Smooth muscle cell (in vitro differentiated cells): ENCODE measurements at regions not wholly inside any gene's neighbourhood (a gene's known extent, or its start where the extent isn't known, plus 50 kb on each side); places are given as distances from the start of the nearest gene placed in this dataset.

Experiments used
- DNase-seq: peaks from one replicate; lab custom pipeline; 2025; ENCODE audit not compliant: unreplicated experiment; lab: John Stamatoyannopoulos, UW
- H2AFZ ChIP-seq: fragments of 200-600 bp; sonication (generic); 2 replicates; pipeline ENCODE4 v1.6.0; 2016; ENCODE audit warnings: antibody characterized with exemption, low read depth, mild to moderate bottlenecking
- H3F3A ChIP-seq: fragments of 200-600 bp; sonication (generic); 2 replicates; pipeline ENCODE4 v1.6.0; 2017; ENCODE audit warnings: antibody characterized with exemption, low read depth
- H3K27ac ChIP-seq: fragments of 200-600 bp; sonication (generic); 2 replicates; pipeline ENCODE4 v1.5.1; 2016; ENCODE audit warnings: low read depth, mild to moderate bottlenecking
- H3K27me3 ChIP-seq: fragments of 200-600 bp; sonication (generic); 2 replicates; pipeline ENCODE4 v1.6.1; 2016; ENCODE audit warnings: low read depth, mild to moderate bottlenecking
- H3K36me3 ChIP-seq: fragments of 200-600 bp; sonication (generic); 2 replicates; pipeline ENCODE4 v1.5.1; 2016; ENCODE audit warnings: low read depth
- H3K4me1 ChIP-seq: fragments of 200-600 bp; sonication (generic); 2 replicates; pipeline ENCODE4 v1.5.1; 2016; ENCODE audit warnings: low read depth
- H3K4me2 ChIP-seq: fragments of 200-600 bp; sonication (generic); 2 replicates; pipeline ENCODE4 v1.6.0; 2016; ENCODE audit warnings: mild to moderate bottlenecking
- H3K4me3 ChIP-seq: fragments of 200-600 bp; sonication (generic); 2 replicates; pipeline ENCODE4 v1.5.1; 2016; ENCODE audit warnings: mild to moderate bottlenecking
- H3K79me2 ChIP-seq: fragments of 200-600 bp; sonication (generic); 2 replicates; pipeline ENCODE4 v1.6.0; 2016; ENCODE audit warnings: low read depth, mild to moderate bottlenecking
- H3K9ac ChIP-seq: fragments of 200-600 bp; sonication (generic); 2 replicates; pipeline ENCODE4 v1.6.0; 2016; ENCODE audit warnings: low read depth
- H3K9me3 ChIP-seq: fragments of 200-600 bp; sonication (generic); replicated peaks from 2 replicates; pipeline ENCODE4 v1.5.1; 2016; ENCODE audit warnings: low read depth
- H4K20me1 ChIP-seq: fragments of 200-600 bp; sonication (generic); 2 replicates; pipeline ENCODE4 v1.6.0; 2016; ENCODE audit warnings: low read depth
- CTCF ChIP-seq: fragments of 200-600 bp; sonication (generic); IDR thresholded peaks from 2 replicates; pipeline ENCODE4 v1.5.1; 2017; ENCODE audit warnings: borderline replicate concordance, mild to moderate bottlenecking, antibody characterized with exemption; ENCODE audit not compliant: insufficient read depth, poor library complexity, severe bottlenecking
- WGBS: methylation state at CpG from one replicate; pipeline ENCODE4 v1.1.7; 2016; ENCODE audit warnings: low lambda C conversion rate; 5-methylcytosine and 5-hydroxymethylcytosine counted together

- H3K4me3 ChIP-seq, result no peak overlapping the region
- no peak for DNase-seq
These were observed 123.0 kb upstream of the PCDH18 start for GRCh38 chr4:137655302-137655701.

GRCh38 chr4:137651128-137651527, 118.8 kb upstream of the PCDH18 start:
- DNase-seq, result no peak
- Histone ChIP-seq H3K79me2 (no peaks in the 10 kb centered on the region), H3K27ac (no peak overlapping the region), H3K36me3 (no peaks in the 10 kb centered on the region), H3K27me3 (no peaks in the 10 kb centered on the region), H3K4me1 (peaks cover 5% of the 10 kb centered on the region), H3K4me2 (no peak overlapping the region), H3F3A (no peaks in the 10 kb centered on the region), H2AFZ (no peak overlapping the region), H3K9ac (no peak overlapping the region), H3K9me3 (no peaks in the 10 kb centered on the region), H3K4me3 (no peak overlapping the region), H4K20me1 (no peaks in the 10 kb centered on the region)
- no peak for TF ChIP-seq CTCF
- WGBS, result 83% methylated on average over 3 of the region's 3 CpGs

More at GRCh38 chr4:137655302-137655701, 123.0 kb upstream of the PCDH18 start:
- H3K9ac ChIP-seq, result no peak overlapping the region
- H2AFZ ChIP-seq, result peak overlapping the region; percentile 26
- H4K20me1 ChIP-seq, result no peaks in the 10 kb centered on the region
- no peaks in the 10 kb centered on the region for H3K27me3 ChIP-seq
- H3K4me2 ChIP-seq, result no peak overlapping the region
- H3K9me3 ChIP-seq, result no peaks in the 10 kb centered on the region
- H3K79me2 ChIP-seq, result no peaks in the 10 kb centered on the region
- peaks cover 5% of the 10 kb centered on the region for H3K4me1 ChIP-seq
- H3F3A ChIP-seq, result no peaks in the 10 kb centered on the region
- H3K36me3 ChIP-seq, result no peaks in the 10 kb centered on the region
- WGBS, result 88% methylated on average over 1 of the region's 1 CpG
- no peak for TF ChIP-seq CTCF
- no peak overlapping the region for H3K27ac ChIP-seq

GRCh38 chr4:137649711-137650450, 117.6 kb upstream of the PCDH18 start:
- TF ChIP-seq CTCF, result no peak
- no peaks in the 10 kb centered on the region for H3K9me3 ChIP-seq
- H3K9ac ChIP-seq, result no peak overlapping the region
- no peaks in the 10 kb centered on the region for H3K36me3 ChIP-seq
- 96% methylated on average over 3 of the region's 3 CpGs for WGBS
- no peaks in the 10 kb centered on the region for H3F3A ChIP-seq
- no peak for DNase-seq
- H3K27me3 ChIP-seq, result no peaks in the 10 kb centered on the region
- no peak overlapping the region for H2AFZ ChIP-seq
- peaks cover 5% of the 10 kb centered on the region for H3K4me1 ChIP-seq
- no peak overlapping the region for H3K4me3 ChIP-seq
- H3K79me2 ChIP-seq, result no peaks in the 10 kb centered on the region
- no peak overlapping the region for H3K4me2 ChIP-seq
- H3K27ac ChIP-seq, result no peak overlapping the region
- H4K20me1 ChIP-seq, result no peaks in the 10 kb centered on the region

- H3K4me1 ChIP-seq, result peaks cover 5% of the 10 kb centered on the region
- 92% methylated on average over 4 of the region's 4 CpGs for WGBS
These were observed 116.2 kb upstream of the PCDH18 start for GRCh38 chr4:137648531-137648930.

More at GRCh38 chr4:137648531-137648930, 116.2 kb upstream of the PCDH18 start:
- H3K9me3 ChIP-seq, result no peaks in the 10 kb centered on the region
- DNase-seq, result no peak
- no peak for TF ChIP-seq CTCF
- H3K4me3 ChIP-seq, result no peak overlapping the region
- no peak overlapping the region for H2AFZ ChIP-seq
- H3K9ac ChIP-seq, result no peak overlapping the region
- H3K36me3 ChIP-seq, result no peaks in the 10 kb centered on the region
- H3K4me2 ChIP-seq, result no peak overlapping the region
- H3K79me2 ChIP-seq, result no peaks in the 10 kb centered on the region
- H3K27me3 ChIP-seq, result no peaks in the 10 kb centered on the region
- no peak overlapping the region for H3K27ac ChIP-seq
- H3F3A ChIP-seq, result no peaks in the 10 kb centered on the region
- H4K20me1 ChIP-seq, result no peaks in the 10 kb centered on the region
